SK-N-SH (cell line): ENCODE measurements at regions not wholly inside any gene's neighbourhood (a gene's known extent, or its start where the extent isn't known, plus 50 kb on each side); places are given as distances from the start of the nearest gene placed in this dataset.

Experiments used
- CTCF ChIP-seq: fragments of 200-600 bp; sonication (generic); IDR thresholded peaks from 2 replicates; pipeline ENCODE4 v1.6.1; 2017; ENCODE audit warnings: antibody characterized with exemption, mild to moderate bottlenecking, moderate library complexity
- EP300 ChIP-seq, 2 experiments: IDR thresholded peaks; 2 replicates each; pipeline versions ENCODE4 v1.4.0 to v1.6.1; 2012; ENCODE audit warnings: borderline replicate concordance in 1 of 2, low read depth in 1 of 2, low read length in 1 of 2
- EZH2phosphoT487 ChIP-seq: fragments of 200-600 bp; sonication (generic); IDR thresholded peaks from 2 replicates; pipeline ENCODE4 v1.6.1; 2017; ENCODE audit warnings: low read depth, mixed run types, mild to moderate bottlenecking, antibody characterized with exemption, moderate library complexity, borderline replicate concordance
- GABPA ChIP-seq: IDR thresholded peaks from 2 replicates; pipeline ENCODE4 v1.4.0; 2012; ENCODE audit warnings: low read depth, mild to moderate bottlenecking
- REST ChIP-seq: IDR thresholded peaks from 2 replicates; pipeline ENCODE4 v1.6.1; 2012; ENCODE audit warnings: mild to moderate bottlenecking, low read depth, low read length, moderate library complexity
- RFX5 ChIP-seq: IDR thresholded peaks from 2 replicates; pipeline ENCODE4 v1.6.1; 2012; ENCODE audit warnings: mild to moderate bottlenecking, improper control_type of control experiment, low read length
- RXRA ChIP-seq: IDR thresholded peaks from 2 replicates; pipeline ENCODE4 v1.4.0; 2012; ENCODE audit warnings: low read depth, mild to moderate bottlenecking, borderline replicate concordance
- YY1 ChIP-seq: IDR thresholded peaks from 2 replicates; pipeline ENCODE4 v1.4.0; 2012; ENCODE audit warnings: low read depth, mild to moderate bottlenecking

GRCh38 chr16:11462861-11463260 lies 117.6 kb downstream of the RMI2 start:
- no peak for TF ChIP-seq EZH2phosphoT487
- TF ChIP-seq CTCF = no peak
- no peak for TF ChIP-seq EP300 (IDR thresholded peaks at IDR 0.05; ENCODE audit: borderline replicate concordance in 1 of 2, low read depth in 1 of 2, low read length in 1 of 2)
- no peak for TF ChIP-seq REST
- TF ChIP-seq YY1 = no peak
- TF ChIP-seq RXRA = no peak
- TF ChIP-seq RFX5 = no peak
- no peak for TF ChIP-seq GABPA
